GM18502 (cell line): ENCODE measurements at regions not wholly inside any gene's neighbourhood (a gene's known extent, or its start where the extent isn't known, plus 50 kb on each side); places are given as distances from the start of the nearest gene placed in this dataset.

ENCODE experiments used
- ATAC-seq: cut with Tn5 transposase; IDR thresholded peaks from one replicate; pipeline ENCODE4 v1.9.1; 2021; ENCODE audit warnings: mild to moderate bottlenecking; ENCODE audit not compliant: unreplicated experiment, poor library complexity

- ATAC-seq = no peak
These were observed 172.9 kb upstream of the CCDC150 start for GRCh38 chr2:196466581-196466980.

GRCh38 chr2:196468394-196468793, 171.1 kb upstream of the CCDC150 start:
- no peak for ATAC-seq

- ATAC-seq = no peak
These were observed 165.9 kb upstream of the CCDC150 start for GRCh38 chr2:196473617-196474016.

GRCh38 chr2:196475611-196476010, 163.9 kb upstream of the CCDC150 start:
- ATAC-seq = no peak

- ATAC-seq = no peak
These were observed 160.9 kb upstream of the CCDC150 start for GRCh38 chr2:196478588-196478987.

GRCh38 chr2:196479350-196479749, 160.2 kb upstream of the CCDC150 start:
- no peak for ATAC-seq

- ATAC-seq = no peak
These were observed 158.7 kb upstream of the CCDC150 start for GRCh38 chr2:196480653-196481323.

- ATAC-seq = no peak
These were observed 158.2 kb upstream of the CCDC150 start for GRCh38 chr2:196481324-196481697.

- ATAC-seq = no peak
These were observed 157.1 kb upstream of the CCDC150 start for GRCh38 chr2:196482119-196483065.

GRCh38 chr2:196486146-196486545, 153.4 kb upstream of the CCDC150 start:
- ATAC-seq = no peak

GRCh38 chr2:196487417-196487816, 152.1 kb upstream of the CCDC150 start:
- ATAC-seq = no peak

GRCh38 chr2:196489371-196489770, 150.1 kb upstream of the CCDC150 start:
- ATAC-seq = no peak

GRCh38 chr2:196492946-196493345, 146.6 kb upstream of the CCDC150 start:
- ATAC-seq = no peak

- ATAC-seq = no peak
These were observed 140.6 kb upstream of the CCDC150 start for GRCh38 chr2:196498962-196499361.

- ATAC-seq = no peak
These were observed 139.8 kb upstream of the CCDC150 start for GRCh38 chr2:196499686-196500085.

GRCh38 chr2:196500686-196501431, 138.7 kb upstream of the CCDC150 start:
- no peak for ATAC-seq

GRCh38 chr2:196501836-196502235, 137.7 kb upstream of the CCDC150 start:
- ATAC-seq = no peak

GRCh38 chr2:196502386-196502785, 137.1 kb upstream of the CCDC150 start:
- ATAC-seq = no peak

GRCh38 chr2:196503398-196503797, 136.1 kb upstream of the CCDC150 start:
- no peak for ATAC-seq

GRCh38 chr2:196504788-196505187, 134.7 kb upstream of the CCDC150 start:
- ATAC-seq = peak; percentile 77

GRCh38 chr2:196510246-196510645, 129.3 kb upstream of the CCDC150 start:
- ATAC-seq = no peak
